HepG2 (cell line): ENCODE measurements at regions not wholly inside any gene's neighbourhood (a gene's known extent, or its start where the extent isn't known, plus 50 kb on each side); places are given as distances from the start of the nearest gene placed in this dataset.

ENCODE experiments used
- ATAC-seq: fragments of 200-7000 bp; cut with Tn5 transposase; 3 replicates; pipeline ENCODE4 v1.9.1; 2020; ENCODE audit warnings: mild to moderate bottlenecking, moderate library complexity
- BruUV-seq: library from RNA; stranded (reverse); fragments of 400-500 nt; replicated peaks from 2 replicates; lab custom pipeline; 2021; lab: Mats Ljungman, UMichigan
- CTCF ChIA-PET: fragments of 300-600 bp; formaldehyde crosslinking; extraction: SDS; loops from one replicate; lab custom pipeline; 2021; ENCODE audit warnings: low total read pairs, inconsistent platforms, low intra/inter-chr PET ratio; lab: Yijun Ruan, JAX
- POLR2A ChIA-PET: fragments of 350-600 bp; sonication (Branson Sonifier 250); formaldehyde crosslinking; loops from one replicate; lab custom pipeline; 2020; ENCODE audit warnings: antibody characterized with exemption, inconsistent platforms; lab: Yijun Ruan, JAX
- DNase-seq: peaks from one replicate; pipeline ENCODE4 v3.0.0-alpha.2; 2015; ENCODE audit warnings: low spot score
- FAIRE-seq: peaks from 3 replicates; lab custom pipeline; 2011; peaks lifted over from hg19 to GRCh38; lab: Jason Lieb, UNC
- H2AFZ ChIP-seq: one replicate; pipeline ENCODE4 v1.6.1; 2011; ENCODE audit warnings: low read length, inconsistent platforms
- H3K27ac ChIP-seq: fragments of 300-600 bp; 3 replicates; pipeline ENCODE4 v1.8.0; 2011; ENCODE audit warnings: mixed run types, mild to moderate bottlenecking, mixed read lengths, low read length, inconsistent platforms; ENCODE audit not compliant: insufficient read depth; ENCODE audit errors: extremely low read length
- H3K27me3 ChIP-seq, 2 experiments: fragments of 200-600 bp in 1 of 2; 2 replicates in 1 of 2; 3 replicates in 1 of 2; pipeline versions ENCODE4 v1.6.0 to v1.8.0; 2011; ENCODE audit warnings: low read length in 2 of 2, mild to moderate bottlenecking in 2 of 2, moderate library complexity in 2 of 2, inconsistent platforms in 1 of 2; ENCODE audit not compliant: insufficient read depth in 2 of 2, control insufficient read depth in 1 of 2
- H3K36me3 ChIP-seq, 2 experiments: fragments of 200-600 bp in 1 of 2; replicated peaks in 1 of 2; 2 replicates in 1 of 2; 3 replicates in 1 of 2; pipeline versions ENCODE4 v1.5.1 to v1.8.0; 2011; ENCODE audit warnings: low read length in 2 of 2, inconsistent platforms in 1 of 2; ENCODE audit not compliant: insufficient read depth in 2 of 2, control insufficient read depth in 1 of 2
- H3K4me1 ChIP-seq: 2 replicates; pipeline ENCODE4 v1.5.1; 2012; ENCODE audit warnings: low read length, inconsistent platforms; ENCODE audit not compliant: insufficient read depth
- H3K4me2 ChIP-seq: 2 replicates; pipeline ENCODE4 v1.6.0; 2011; ENCODE audit warnings: low read depth, low read length, inconsistent platforms
- H3K4me3 ChIP-seq, 3 experiments: fragments of 200-600 bp in 1 of 3; sonication (generic), shearing (Covaris generic) in 1 of 3; replicated peaks in 1 of 3; 2 replicates each; pipeline ENCODE4 v1.5.1; 2011 to 2016; ENCODE audit warnings: low read length in 3 of 3, inconsistent platforms in 2 of 3, low read depth in 2 of 3, mild to moderate bottlenecking in 2 of 3, control low read depth in 1 of 3, mixed read lengths in 1 of 3; ENCODE audit not compliant: insufficient read depth in 1 of 3
- H3K79me2 ChIP-seq: one replicate; pipeline ENCODE4 v1.6.1; 2011; ENCODE audit warnings: low read length, inconsistent platforms; ENCODE audit not compliant: insufficient read depth
- H3K9ac ChIP-seq: 2 replicates; pipeline ENCODE4 v1.6.0; 2011; ENCODE audit warnings: mild to moderate bottlenecking, low read depth, low read length, inconsistent platforms; ENCODE audit not compliant: insufficient read depth
- H3K9me3 ChIP-seq: 2 replicates; pipeline ENCODE4 v1.5.1; 2012; ENCODE audit warnings: mild to moderate bottlenecking, low read length
- H4K20me1 ChIP-seq: 2 replicates; pipeline ENCODE4 v1.6.0; 2011; ENCODE audit warnings: inconsistent platforms, mild to moderate bottlenecking, low read length, moderate library complexity; ENCODE audit not compliant: insufficient read depth
- ATRX ChIP-seq: sonication (generic); formaldehyde crosslinking; IDR thresholded peaks from 2 replicates; pipeline ENCODE4 v1.4.0; 2020; ENCODE audit warnings: missing genetic modification reagents, borderline replicate concordance
- DNMT1 ChIP-seq: sonication (generic); formaldehyde crosslinking; IDR thresholded peaks from 2 replicates; pipeline ENCODE4 v1.5.1; 2020; ENCODE audit warnings: mild to moderate bottlenecking, missing genetic modification reagents
- MAFF ChIP-seq: IDR thresholded peaks from 2 replicates; pipeline ENCODE4 v1.6.1; 2011; ENCODE audit warnings: low read depth, low read length, improper control_type of control experiment
- MAFK ChIP-seq, 2 experiments: IDR thresholded peaks in 1 of 2; conservative IDR thresholded peaks in 1 of 2; 2 replicates each; pipeline ENCODE4 v1.6.1; 2011; ENCODE audit warnings: improper control_type of control experiment in 2 of 2, low read length in 2 of 2
- ZNF136 ChIP-seq: sonication (generic); formaldehyde crosslinking; IDR thresholded peaks from 2 replicates; pipeline ENCODE4 v1.8.1; 2022; ENCODE audit warnings: low read depth, mild to moderate bottlenecking, moderate library complexity, missing genetic modification reagents
- ZNF674 ChIP-seq: sonication (generic); formaldehyde crosslinking; IDR thresholded peaks from 2 replicates; pipeline ENCODE4 v1.5.0; 2020; ENCODE audit warnings: low read depth, mild to moderate bottlenecking, missing genetic modification reagents
- ZNF7 ChIP-seq: IDR thresholded peaks from 2 replicates; pipeline ENCODE4 v1.6.1; 2016; ENCODE audit warnings: missing biosample characterization, missing genetic modification reagents
- WGBS: methylation state at CpG from one replicate; pipeline ENCODE4 v1.1.6; 2017; ENCODE audit warnings: low lambda C conversion rate; 5-methylcytosine and 5-hydroxymethylcytosine counted together
- in situ Hi-C: cut with HindIII; loops from 2 replicates; pipeline ENCODE4 v1.10.0; 2017; ENCODE audit warnings: low pct_unique_long_range_greater_than_20kb; ENCODE audit not compliant: extremely low pct_ligation_motif_present
- intact Hi-C: fragments of 100-400 bp; cut with micrococcal nuclease; formaldehyde crosslinking; loops from one replicate; pipeline ENCODE4 v1.10.0; 2022; ENCODE audit not compliant: unreplicated experiment
- TF ChIP-seq, protein P1 (sequence below): sonication (generic); formaldehyde crosslinking; IDR thresholded peaks from 2 replicates; pipeline ENCODE4 v1.9.0; 2021; ENCODE audit warnings: missing genetic modification reagents, borderline replicate concordance

DNA sequence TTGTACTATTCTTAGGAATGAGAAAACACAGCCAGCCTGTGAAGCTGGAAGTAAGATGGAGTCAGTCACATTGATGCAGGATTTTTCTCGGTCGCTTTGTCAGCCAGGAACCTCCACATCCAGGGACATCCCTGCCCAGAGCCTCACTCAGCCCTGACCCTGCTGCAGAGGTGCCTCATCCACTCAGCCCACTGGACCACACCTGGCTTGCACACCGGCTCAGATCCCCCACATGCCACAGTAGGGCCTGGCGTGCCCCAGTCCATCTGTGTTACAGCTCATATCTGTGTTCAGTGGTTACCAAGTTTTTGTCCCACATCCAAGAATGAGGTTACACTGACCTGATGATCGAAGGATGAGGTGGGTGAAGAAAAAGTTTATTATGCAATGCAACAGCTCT lies 1315.4 kb downstream of the SLITRK1 start (continued):
- TF ChIP-seq ZNF674 (CRISPR knock-in tag) (no peak), ZNF136 (no peak)

DNA sequence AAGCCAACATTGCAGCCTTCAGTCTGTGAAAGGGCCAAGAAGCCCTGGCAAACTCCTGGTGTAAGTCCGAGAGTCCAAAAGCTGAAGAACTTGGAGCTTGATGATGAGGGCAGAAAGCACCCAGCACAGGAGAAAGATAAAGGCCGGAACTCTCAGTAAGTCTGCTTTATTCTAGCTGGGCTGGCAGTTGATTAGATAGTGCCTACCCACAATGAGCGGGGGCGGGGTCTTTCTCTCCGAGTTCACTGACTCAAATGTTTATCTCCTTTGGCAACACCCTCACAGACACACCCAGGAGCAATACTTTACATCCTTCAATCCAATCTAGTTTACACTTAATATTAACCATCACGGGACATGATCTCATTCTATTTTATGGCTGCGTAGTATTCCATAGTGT lies 1317.1 kb downstream of the SLITRK1 start:
- Histone ChIP-seq H4K20me1 (no peaks in the 10 kb centered on the region), H2AFZ (no peak overlapping the region), H3K27ac (no peak overlapping the region), H3K79me2 (no peaks in the 10 kb centered on the region), H3K27me3 (no peaks in the 10 kb centered on the region), H3K9ac (no peak overlapping the region), H3K4me1 (no peaks in the 10 kb centered on the region), H3K36me3 (no peaks in the 10 kb centered on the region), H3K4me3 (no peak overlapping the region)
- BruUV-seq: no TSS peak
- intact Hi-C loops (no loop called here), in situ Hi-C loops (no loop called here)
- CTCF ChIA-PET: no interaction called here
- WGBS: 20% methylated on average over 6 of the region's 7 CpGs
- no peak for ATAC-seq
- DNase-seq: no peak
- TF ChIP-seq, protein P1, sequence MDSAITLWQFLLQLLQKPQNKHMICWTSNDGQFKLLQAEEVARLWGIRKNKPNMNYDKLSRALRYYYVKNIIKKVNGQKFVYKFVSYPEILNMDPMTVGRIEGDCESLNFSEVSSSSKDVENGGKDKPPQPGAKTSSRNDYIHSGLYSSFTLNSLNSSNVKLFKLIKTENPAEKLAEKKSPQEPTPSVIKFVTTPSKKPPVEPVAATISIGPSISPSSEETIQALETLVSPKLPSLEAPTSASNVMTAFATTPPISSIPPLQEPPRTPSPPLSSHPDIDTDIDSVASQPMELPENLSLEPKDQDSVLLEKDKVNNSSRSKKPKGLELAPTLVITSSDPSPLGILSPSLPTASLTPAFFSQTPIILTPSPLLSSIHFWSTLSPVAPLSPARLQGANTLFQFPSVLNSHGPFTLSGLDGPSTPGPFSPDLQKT (CRISPR knock-in tag): no peak
- TF ChIP-seq ATRX (CRISPR knock-in tag): no peak
- no peak for TF ChIP-seq ZNF7
- TF ChIP-seq, all 625 proteins: peak for 0
- no peak for FAIRE-seq
- POLR2A ChIA-PET: no interaction called here
- peaks cover 12% of the 10 kb centered on the region; the same call in 1 of the 2 replicates for H3K9me3 ChIP-seq
- H3K4me2 ChIP-seq: no peak overlapping the region

- Histone ChIP-seq H4K20me1 (no peaks in the 10 kb centered on the region), H3K27ac (no peak overlapping the region), H3K27me3 (no peaks in the 10 kb centered on the region), H3K36me3 (no peaks in the 10 kb centered on the region), H2AFZ (no peak overlapping the region), H3K9ac (no peak overlapping the region), H3K4me2 (no peak overlapping the region), H3K9me3 (no peaks in the 10 kb centered on the region), H3K4me1 (no peaks in the 10 kb centered on the region), H3K79me2 (no peaks in the 10 kb centered on the region), H3K4me3 (no peak overlapping the region)
- DNase-seq (no peak), FAIRE-seq (no peak), ATAC-seq (no peak)
- 0% methylated on average over 1 of the region's 1 CpG for WGBS
- ChIA-PET CTCF (no interaction called here), POLR2A (no interaction called here)
- intact Hi-C loops (no loop called here), in situ Hi-C loops (no loop called here)
- TF ChIP-seq MAFF: 0 out of 2 replicates have a peak, but pooled peaks have one; percentile 31
- TF ChIP-seq DNMT1 (CRISPR knock-in tag): no peak
- peak; percentile 37 to 69; a peak in 3 of 4 replicates for TF ChIP-seq MAFK (conservative IDR thresholded peaks at IDR 0.05 in 1 of 2, IDR thresholded peaks at IDR 0.05 in 1 of 2; ENCODE audit: low read length in 2 of 2)
- BruUV-seq: no TSS peak
Measured at GRCh38 chr13:82560889-82561288, 1321.4 kb downstream of the SLITRK1 start.
